ENCODE measurements at regions not wholly inside any gene's neighbourhood (a gene's known extent, or its start where the extent isn't known, plus 50 kb on each side); places are given as distances from the start of the nearest gene placed in this dataset.

DNA sequence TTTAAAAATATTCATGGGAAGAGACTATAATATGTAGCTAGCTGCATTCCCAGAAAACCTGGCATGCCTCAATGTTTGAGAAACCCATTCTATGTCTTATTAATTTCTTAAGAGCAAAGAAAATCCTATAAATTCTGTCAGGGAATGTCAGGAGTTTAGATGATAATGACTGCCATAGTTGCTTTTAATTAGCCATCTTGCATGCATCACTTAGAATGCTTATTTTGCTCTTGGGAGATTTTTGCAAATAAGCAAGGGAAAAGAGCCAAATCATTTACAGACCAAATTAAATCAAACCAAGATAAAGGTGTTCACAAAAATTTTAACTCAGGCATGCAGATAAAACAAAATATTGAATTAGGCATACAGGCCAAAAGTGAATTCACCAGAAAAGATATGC is 152.8 kb downstream of the FASLG start:
- FAIRE-seq = no peak
- no peak for TF ChIP-seq POLR2A (IDR thresholded peaks at IDR 0.05; ENCODE audit: low read depth, low read length)
- TF ChIP-seq POLR2AphosphoS5 (IDR thresholded peaks at IDR 0.05; ENCODE audit: low read depth, low read length) = no peak
- no peak for TF ChIP-seq TAF1 (IDR thresholded peaks at IDR 0.05; ENCODE audit: borderline replicate concordance, low read depth, low read length)

DNA sequence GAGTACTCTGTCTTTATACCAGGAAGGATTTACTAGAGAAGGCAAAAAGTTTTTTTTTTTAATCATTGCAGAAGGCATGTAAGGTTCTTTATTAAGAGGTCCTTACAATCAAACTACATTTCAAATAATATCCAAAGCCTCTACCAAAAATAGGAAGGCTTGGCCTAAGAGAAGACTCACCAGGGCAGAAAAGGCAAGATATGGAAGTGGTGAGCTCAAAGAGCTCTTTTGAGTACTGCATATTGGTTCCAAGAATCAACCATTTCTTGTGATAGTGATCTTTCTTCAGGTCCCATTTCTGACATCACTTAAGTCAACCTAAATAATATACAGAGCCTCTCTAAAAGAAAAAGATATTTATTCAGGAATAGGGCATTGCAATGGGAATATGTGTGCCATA is 153.2 kb downstream of the FASLG start:
- FAIRE-seq (no peak), DNase-seq (ENCODE audit: insufficient read length) (no peak)
- TF ChIP-seq TAF1 (IDR thresholded peaks at IDR 0.05; ENCODE audit: borderline replicate concordance, low read depth, low read length) (no peak), POLR2A (IDR thresholded peaks at IDR 0.05; ENCODE audit: low read depth, low read length) (no peak)

More for the DNA sequence above, 152.8 kb downstream of the FASLG start:
- DNase-seq (ENCODE audit: insufficient read length) = no peak

DNA sequence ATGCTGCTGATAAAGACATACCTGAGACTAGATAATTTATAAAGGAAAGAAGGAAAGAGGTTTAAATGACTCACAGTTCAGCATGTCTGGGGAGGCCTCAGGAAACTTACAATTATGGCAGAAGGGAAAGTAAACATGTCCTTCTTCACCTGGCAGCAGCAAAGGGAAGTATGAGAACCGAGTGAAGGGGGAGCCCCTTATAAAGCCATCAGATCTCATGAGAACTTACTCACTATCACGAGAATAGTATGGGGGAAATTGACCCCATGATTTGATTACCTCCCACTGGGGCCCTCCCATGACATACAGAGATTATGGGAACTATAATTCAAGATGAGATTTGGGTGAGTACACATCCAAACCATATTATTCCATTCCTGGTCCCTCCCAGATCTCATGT is 154.4 kb downstream of the FASLG start:
- FAIRE-seq = no peak

DNA sequence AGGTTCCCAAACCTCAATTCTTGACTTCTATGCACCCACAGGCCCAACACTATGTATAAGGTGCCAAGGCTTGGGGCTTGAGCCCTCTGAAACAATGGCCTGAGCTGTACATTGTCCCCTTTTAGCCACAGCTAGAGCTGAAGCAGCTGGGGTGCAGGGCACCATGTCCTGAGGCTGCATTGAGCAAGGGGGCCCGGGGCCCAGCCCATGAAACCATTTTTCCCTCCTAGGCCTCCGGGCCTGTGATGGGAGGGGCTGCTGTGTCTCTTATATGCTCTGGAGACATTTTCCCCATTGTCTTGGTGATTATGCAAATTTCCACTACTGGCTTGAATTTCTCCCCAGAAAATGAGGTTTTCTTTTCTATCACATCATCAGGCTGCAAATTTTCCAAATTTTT is 155.5 kb downstream of the FASLG start:
- FAIRE-seq (no peak), DNase-seq (ENCODE audit: insufficient read length) (no peak)
- TF ChIP-seq POLR2A (IDR thresholded peaks at IDR 0.05; ENCODE audit: low read depth, low read length) (no peak), TAF1 (IDR thresholded peaks at IDR 0.05; ENCODE audit: borderline replicate concordance, low read depth, low read length) (no peak), POLR2AphosphoS5 (IDR thresholded peaks at IDR 0.05; ENCODE audit: low read depth, low read length) (no peak)

More for the DNA sequence above, 154.4 kb downstream of the FASLG start:
- TF ChIP-seq TAF1 (IDR thresholded peaks at IDR 0.05; ENCODE audit: borderline replicate concordance, low read depth, low read length) (no peak), POLR2A (IDR thresholded peaks at IDR 0.05; ENCODE audit: low read depth, low read length) (no peak)
- no peak for DNase-seq (ENCODE audit: insufficient read length)

DNA sequence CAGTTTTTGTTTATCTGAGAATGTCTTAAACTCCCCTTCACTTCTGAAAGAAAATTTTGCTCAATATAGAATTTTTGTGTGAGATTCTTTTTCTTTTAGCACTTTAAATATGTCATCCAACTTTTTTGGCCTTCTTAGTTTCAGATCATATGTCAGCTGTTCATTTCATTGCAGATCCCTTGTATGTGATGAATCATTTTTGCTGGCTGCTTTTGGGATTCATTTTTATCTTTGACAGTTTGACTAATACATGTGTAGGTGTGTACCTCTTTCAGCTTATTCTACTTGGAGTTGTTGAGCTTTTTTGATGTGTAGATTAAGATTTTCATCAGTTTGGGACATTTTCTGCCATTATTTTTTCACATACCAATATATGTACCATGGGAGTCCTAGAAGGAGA is 156.8 kb downstream of the FASLG start:
- TF ChIP-seq POLR2A (IDR thresholded peaks at IDR 0.05; ENCODE audit: low read depth, low read length) (no peak), TAF1 (IDR thresholded peaks at IDR 0.05; ENCODE audit: borderline replicate concordance, low read depth, low read length) (no peak), POLR2AphosphoS5 (IDR thresholded peaks at IDR 0.05; ENCODE audit: low read depth, low read length) (no peak)
- no peak for DNase-seq (ENCODE audit: insufficient read length)
- FAIRE-seq = no peak

DNA sequence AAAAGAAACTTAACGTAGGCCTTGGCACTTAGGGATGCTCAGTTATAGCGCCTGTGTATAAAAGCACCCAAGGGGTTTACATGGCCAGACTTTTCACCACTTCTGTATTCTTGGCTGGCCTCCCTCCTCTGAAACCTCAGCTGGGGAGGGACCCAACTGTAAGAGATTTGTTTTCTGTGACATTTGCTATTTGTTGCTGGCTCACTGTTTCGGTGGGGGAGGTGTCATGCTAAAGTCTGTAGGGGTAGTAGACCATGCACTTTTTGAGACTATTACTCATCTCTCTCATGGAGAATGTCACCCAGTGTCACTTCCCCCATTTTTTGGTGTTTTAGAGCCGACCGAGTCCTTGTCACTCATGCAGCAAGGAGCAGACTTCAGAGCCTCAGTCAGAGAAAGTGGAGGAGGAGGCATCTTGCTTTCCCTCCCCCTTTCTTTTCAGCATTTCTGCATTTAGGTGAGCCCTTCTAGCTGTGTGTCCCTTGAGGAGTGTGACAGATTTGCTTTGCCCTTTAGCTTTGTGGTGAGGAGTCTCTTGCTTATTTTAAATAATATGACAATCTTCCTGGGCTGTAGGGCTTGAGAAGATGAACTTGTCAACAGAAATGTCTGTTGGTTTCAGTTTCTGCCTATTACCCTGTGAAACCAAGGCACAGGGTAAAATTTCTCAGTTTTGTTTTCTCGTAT is 160.1 kb downstream of the FASLG start:
- TF ChIP-seq TAF1 (IDR thresholded peaks at IDR 0.05; ENCODE audit: borderline replicate concordance, low read depth, low read length) (no peak), POLR2AphosphoS5 (IDR thresholded peaks at IDR 0.05; ENCODE audit: low read depth, low read length) (peak; percentile 61; the same call in 1 of the 2 replicates), POLR2A (IDR thresholded peaks at IDR 0.05; ENCODE audit: low read depth, low read length) (no peak)
- DNase-seq (ENCODE audit: insufficient read length) (peak; percentile 28), FAIRE-seq (peak; percentile 94)

DNA sequence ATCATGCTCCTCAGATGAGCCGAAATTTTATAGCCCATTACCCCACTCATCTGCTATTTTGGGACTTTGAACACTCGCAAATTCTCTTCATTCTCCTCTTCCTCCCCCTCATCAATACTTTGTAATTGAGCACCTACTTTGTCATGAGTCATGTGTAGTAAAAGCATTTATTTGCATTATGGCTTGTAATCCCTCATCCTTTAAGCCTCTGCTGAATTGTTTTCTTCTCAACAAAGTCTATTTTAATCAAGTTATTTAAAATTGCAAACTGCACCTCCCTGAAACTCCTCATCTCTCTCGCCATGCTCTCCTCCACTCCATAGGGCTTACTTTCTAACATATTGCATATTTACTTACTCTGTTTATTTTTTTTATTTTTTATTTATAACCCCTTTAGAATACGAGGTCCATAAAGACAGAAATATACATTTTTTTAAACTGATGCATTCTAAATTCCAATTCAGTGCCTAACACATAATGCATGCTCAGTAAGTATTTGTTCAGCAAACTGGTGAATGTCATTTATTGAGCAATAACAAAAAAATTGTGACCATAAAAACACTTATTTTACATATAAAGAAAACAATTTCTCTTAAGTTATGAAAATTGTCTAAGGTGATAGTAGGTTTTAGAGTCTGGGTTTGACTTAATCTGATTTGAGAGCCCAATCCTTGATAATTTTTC is 161.7 kb downstream of the FASLG start:
- TF ChIP-seq POLR2A (IDR thresholded peaks at IDR 0.05; ENCODE audit: low read depth, low read length) (no peak), TAF1 (IDR thresholded peaks at IDR 0.05; ENCODE audit: borderline replicate concordance, low read depth, low read length) (no peak), POLR2AphosphoS5 (IDR thresholded peaks at IDR 0.05; ENCODE audit: low read depth, low read length) (no peak)
- DNase-seq (ENCODE audit: insufficient read length) (no peak), FAIRE-seq (no peak)

DNA sequence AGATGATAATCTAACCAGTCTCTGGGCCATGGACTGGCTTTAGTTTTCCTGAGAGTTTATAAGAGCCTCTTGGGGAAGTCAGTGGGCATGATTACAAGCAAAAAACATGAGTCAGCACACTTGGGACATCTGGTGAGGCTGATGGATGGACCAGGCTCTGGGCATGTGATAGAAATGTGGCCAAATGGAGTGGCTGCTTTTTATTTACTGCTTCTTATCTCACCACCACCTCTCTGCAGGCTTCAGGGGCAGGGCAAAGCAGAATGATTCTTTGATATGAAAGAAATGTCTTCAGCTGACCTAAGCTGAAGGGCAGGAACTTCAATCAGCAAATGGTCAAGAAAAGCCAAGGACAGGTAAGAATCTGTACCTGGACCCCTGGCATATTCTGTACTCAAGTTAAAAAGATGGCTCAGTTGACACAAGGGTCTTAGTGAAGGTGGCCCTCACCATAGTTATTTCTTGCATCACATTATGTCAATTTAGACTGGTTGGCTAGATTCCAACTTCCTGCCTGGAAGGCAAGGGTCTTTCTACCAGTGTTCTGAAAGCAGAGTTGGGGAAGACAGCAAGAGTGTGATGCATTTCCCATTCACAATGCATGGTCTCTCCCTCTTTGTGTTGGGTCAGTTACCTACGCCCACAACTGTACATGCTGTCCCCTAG is 162.8 kb downstream of the FASLG start:
- TF ChIP-seq TAF1 (IDR thresholded peaks at IDR 0.05; ENCODE audit: borderline replicate concordance, low read depth, low read length) = no peak
- TF ChIP-seq POLR2AphosphoS5 (IDR thresholded peaks at IDR 0.05; ENCODE audit: low read depth, low read length) = no peak
- TF ChIP-seq POLR2A (IDR thresholded peaks at IDR 0.05; ENCODE audit: low read depth, low read length) = no peak
- DNase-seq (ENCODE audit: insufficient read length) = no peak
- no peak for FAIRE-seq

DNA sequence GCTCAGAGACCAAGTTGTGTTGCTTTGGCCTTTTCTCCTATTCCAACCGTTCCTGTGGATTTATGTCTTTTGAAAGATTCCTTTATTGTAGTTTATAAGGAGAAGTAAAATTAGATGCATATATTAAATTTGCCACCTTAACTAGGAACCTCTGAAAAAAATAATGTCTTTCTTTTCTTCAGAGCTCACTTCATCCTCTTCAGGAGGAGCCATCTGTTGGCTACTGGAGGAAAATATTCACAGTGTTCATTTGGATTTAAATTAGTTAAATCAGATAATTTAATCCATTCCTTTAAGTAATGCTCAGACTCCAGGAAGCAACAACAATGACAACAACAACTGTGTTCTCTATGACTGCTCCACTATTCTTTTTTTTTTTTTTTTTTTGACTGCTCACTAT is 164.0 kb downstream of the FASLG start:
- no peak for TF ChIP-seq POLR2A (IDR thresholded peaks at IDR 0.05; ENCODE audit: low read depth, low read length)
- no peak for TF ChIP-seq TAF1 (IDR thresholded peaks at IDR 0.05; ENCODE audit: borderline replicate concordance, low read depth, low read length)
- TF ChIP-seq POLR2AphosphoS5 (IDR thresholded peaks at IDR 0.05; ENCODE audit: low read depth, low read length) = no peak
- DNase-seq (ENCODE audit: insufficient read length) (no peak), FAIRE-seq (no peak)

DNA sequence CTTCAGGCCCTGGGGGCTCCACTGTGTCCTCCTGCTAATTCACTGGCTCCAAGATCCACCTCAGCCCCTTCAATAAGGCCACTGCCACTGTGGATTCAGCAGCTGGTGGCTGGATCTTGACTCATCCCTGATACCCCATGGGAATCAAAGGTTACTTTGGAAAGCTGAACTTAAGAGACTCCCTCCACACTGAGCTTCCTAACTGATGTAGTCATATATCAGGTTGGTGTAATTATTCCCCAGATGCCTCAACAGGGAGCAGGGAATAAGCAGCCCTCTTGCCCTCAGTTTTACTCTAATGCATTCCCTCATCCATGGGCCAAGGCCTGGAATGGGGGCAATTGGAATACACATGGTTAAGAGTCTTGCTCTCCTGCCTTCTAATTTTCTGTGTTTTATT is 164.6 kb downstream of the FASLG start:
- no peak for DNase-seq (ENCODE audit: insufficient read length)
- TF ChIP-seq POLR2A (IDR thresholded peaks at IDR 0.05; ENCODE audit: low read depth, low read length) (no peak), POLR2AphosphoS5 (IDR thresholded peaks at IDR 0.05; ENCODE audit: low read depth, low read length) (no peak)
- no peak for FAIRE-seq

DNA sequence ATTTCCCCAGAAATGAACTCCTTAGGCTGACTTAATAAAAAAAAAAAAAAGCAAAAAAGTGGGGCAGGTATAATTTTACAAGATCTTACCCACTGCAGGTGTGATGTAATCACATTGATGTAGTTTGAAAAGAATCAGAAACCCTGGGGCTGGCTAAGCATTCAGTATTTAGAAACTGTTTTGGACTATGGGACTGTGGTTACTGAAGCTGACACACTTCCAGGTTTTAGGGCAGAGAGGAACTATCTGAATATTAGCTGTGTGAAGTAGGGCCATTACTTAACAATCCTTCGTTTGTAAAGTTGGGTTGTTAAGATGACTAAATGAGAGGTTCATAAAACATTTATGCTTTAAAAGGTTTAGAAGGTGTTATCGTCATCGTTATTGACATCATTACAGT is 165.3 kb downstream of the FASLG start:
- no peak for FAIRE-seq
- TF ChIP-seq TAF1 (IDR thresholded peaks at IDR 0.05; ENCODE audit: borderline replicate concordance, low read depth, low read length) = no peak
- DNase-seq (ENCODE audit: insufficient read length) = no peak

All from GM12892 (cell line).